GM12878 (cell line): ENCODE measurements at regions not wholly inside any gene's neighbourhood (a gene's known extent, or its start where the extent isn't known, plus 50 kb on each side); places are given as distances from the start of the nearest gene placed in this dataset.
A peak's percentile ranks its signal among the peaks of the same experiment; 100 is the strongest.

Experiments
- ATAC-seq: fragments of 200-7000 bp; cut with Tn5 transposase; 3 replicates; pipeline ENCODE4 v1.9.1; 2020; ENCODE audit warnings: mild to moderate bottlenecking, moderate library complexity
- BruUV-seq: library from RNA; stranded (reverse); fragments of 400-500 nt; replicated peaks from 2 replicates; lab custom pipeline; 2021; lab: Mats Ljungman, UMichigan
- CTCF ChIA-PET: fragments of 300-600 bp; sonication (Branson Sonifier 250); formaldehyde crosslinking; extraction: SDS; loops from one replicate; lab custom pipeline; 2021; ENCODE audit warnings: inconsistent platforms; lab: Yijun Ruan, JAX
- POLR2A ChIA-PET: fragments of 350-600 bp; formaldehyde crosslinking; extraction: SDS; loops from one replicate; lab custom pipeline; 2021; ENCODE audit warnings: inconsistent platforms; lab: Charles Lee
- RAD21 ChIA-PET: fragments of 300-600 bp; sonication (Branson Sonifier 250); formaldehyde crosslinking; loops from one replicate; lab custom pipeline; 2023; ENCODE audit warnings: antibody characterized with exemption; ENCODE audit not compliant: unreplicated experiment; lab: Charles Lee
- SMC1A ChIA-PET: fragments of 300-600 bp; sonication (Branson Sonifier 250); formaldehyde crosslinking; loops from one replicate; lab custom pipeline; 2023; ENCODE audit not compliant: unreplicated experiment, uncharacterized antibody; lab: Charles Lee
- DNase-seq: peaks from one replicate; pipeline ENCODE4 v3.0.0-alpha.2; 2011; ENCODE audit warnings: low read depth, low spot score
- FAIRE-seq: peaks from 3 replicates; lab custom pipeline; 2011; peaks lifted over from hg19 to GRCh38; lab: Jason Lieb, UNC
- H2AFZ ChIP-seq: 2 replicates; pipeline ENCODE4 v1.6.0; 2011; ENCODE audit warnings: low read depth, low read length, control low read depth; ENCODE audit not compliant: control insufficient read depth
- H3K27ac ChIP-seq: 2 replicates; pipeline ENCODE4 v1.5.1; 2011; ENCODE audit warnings: control low read depth; ENCODE audit not compliant: control insufficient read depth, insufficient read depth
- H3K27me3 ChIP-seq, 2 experiments: replicated peaks in 1 of 2; 2 replicates each; pipeline versions ENCODE4 v1.6.0 to v1.6.1; 2011; ENCODE audit warnings: low read length in 1 of 2; ENCODE audit not compliant: control insufficient read depth in 2 of 2, insufficient read depth in 2 of 2
- H3K36me3 ChIP-seq, 2 experiments: 2 replicates each; pipeline ENCODE4 v1.5.1; 2011; ENCODE audit warnings: low read length in 1 of 2; ENCODE audit not compliant: control insufficient read depth in 2 of 2, insufficient read depth in 2 of 2
- H3K4me1 ChIP-seq: 2 replicates; pipeline ENCODE4 v1.6.1; 2011; ENCODE audit warnings: mild to moderate bottlenecking, low read length, moderate library complexity, mixed read lengths; ENCODE audit not compliant: control insufficient read depth, insufficient read depth
- H3K4me2 ChIP-seq: 2 replicates; pipeline ENCODE4 v1.6.0; 2011; ENCODE audit warnings: control low read depth; ENCODE audit not compliant: control insufficient read depth, insufficient read depth
- H3K4me3 ChIP-seq: fragments of 200-600 bp; sonication (generic); 2 replicates; pipeline ENCODE4 v1.5.1; 2016
- H3K79me2 ChIP-seq: 2 replicates; pipeline ENCODE4 v1.6.0; 2011; ENCODE audit warnings: low read length; ENCODE audit not compliant: control insufficient read depth, insufficient read depth
- H3K9ac ChIP-seq: 2 replicates; pipeline ENCODE4 v1.8.0; 2011; ENCODE audit warnings: low read length, control low read depth, mixed read lengths; ENCODE audit not compliant: control insufficient read depth, insufficient read depth
- H3K9me3 ChIP-seq: replicated peaks from 3 replicates; pipeline ENCODE4 v1.5.1; 2011; ENCODE audit warnings: mild to moderate bottlenecking, low read length; ENCODE audit not compliant: control insufficient read depth, insufficient read depth
- H4K20me1 ChIP-seq: 2 replicates; pipeline ENCODE4 v1.6.0; 2011; ENCODE audit not compliant: control insufficient read depth, insufficient read depth
- BHLHE40 ChIP-seq, 2 experiments: fragments of 450-650 bp in 1 of 2; IDR thresholded peaks; 2 replicates each; pipeline ENCODE4 v1.6.1; 2011 to 2017; ENCODE audit warnings: low read depth in 2 of 2, borderline replicate concordance in 1 of 2, improper control_type of control experiment in 1 of 2, low read length in 1 of 2, mild to moderate bottlenecking in 1 of 2
- CHD1 ChIP-seq: IDR thresholded peaks from 2 replicates; pipeline ENCODE4 v1.6.1; 2012; ENCODE audit warnings: low read depth, low read length, improper control_type of control experiment
- CHD2 ChIP-seq: IDR thresholded peaks from 2 replicates; pipeline ENCODE4 v1.6.1; 2011; ENCODE audit warnings: low read depth, low read length, improper control_type of control experiment, borderline replicate concordance
- CHD4 ChIP-seq: fragments of 200-600 bp; sonication (generic); IDR thresholded peaks from 2 replicates; pipeline ENCODE4 v1.6.1; 2016; ENCODE audit warnings: mild to moderate bottlenecking
- CREB1 ChIP-seq: IDR thresholded peaks from 2 replicates; pipeline ENCODE4 v1.6.1; 2012; ENCODE audit warnings: low read depth, mild to moderate bottlenecking, inconsistent platforms
- MTA2 ChIP-seq: fragments of 450-650 bp; IDR thresholded peaks from 2 replicates; pipeline ENCODE4 v1.6.1; 2016; ENCODE audit warnings: low read depth, mild to moderate bottlenecking, moderate library complexity
- PBX3 ChIP-seq: IDR thresholded peaks from 2 replicates; pipeline ENCODE4 v1.6.1; 2011; ENCODE audit warnings: mild to moderate bottlenecking, low read depth, low read length, moderate library complexity; ENCODE audit not compliant: insufficient replicate concordance
- TARDBP ChIP-seq: IDR thresholded peaks from 2 replicates; pipeline ENCODE4 v1.6.1; 2016; ENCODE audit warnings: borderline replicate concordance
- USF1 ChIP-seq: IDR thresholded peaks from 2 replicates; pipeline ENCODE4 v1.6.1; 2011; ENCODE audit warnings: borderline replicate concordance, low read depth, mild to moderate bottlenecking, moderate library complexity, mixed read lengths, low read length; ENCODE audit not compliant: insufficient read depth; ENCODE audit errors: extremely low read length
- ZNF24 ChIP-seq: fragments of 450-650 bp; IDR thresholded peaks from 2 replicates; pipeline ENCODE4 v1.6.1; 2017; ENCODE audit warnings: antibody characterized with exemption, mild to moderate bottlenecking
- WGBS: methylation state at CpG from one replicate; pipeline ENCODE4 v1.1.6; 2016; ENCODE audit warnings: low lambda C conversion rate; ENCODE audit not compliant: insufficient replicate concordance, insufficient coverage; ENCODE audit errors: missing lambda C conversion rate; 5-methylcytosine and 5-hydroxymethylcytosine counted together
- in situ Hi-C: fragments of 300-500 bp; cut with MboI; formaldehyde crosslinking; loops from 9 replicates; pipeline ENCODE4 v1.14.3; 2018; ENCODE audit warnings: mixed read lengths
- intact Hi-C: fragments of 100-400 bp; cut with micrococcal nuclease; formaldehyde crosslinking; loops from one replicate; pipeline ENCODE4 v1.14.2; 2022; ENCODE audit not compliant: unreplicated experiment
- TF ChIP-seq, protein P1 (sequence below): fragments of 150-350 bp; IDR thresholded peaks from 2 replicates; pipeline ENCODE4 v1.6.1; 2014; ENCODE audit warnings: mild to moderate bottlenecking, low read depth, low read length
- TF ChIP-seq, protein P2 (sequence below): fragments of 450-650 bp; IDR thresholded peaks from 2 replicates; pipeline ENCODE4 v1.6.1; 2016; ENCODE audit warnings: mild to moderate bottlenecking, moderate library complexity, borderline replicate concordance

DNA sequence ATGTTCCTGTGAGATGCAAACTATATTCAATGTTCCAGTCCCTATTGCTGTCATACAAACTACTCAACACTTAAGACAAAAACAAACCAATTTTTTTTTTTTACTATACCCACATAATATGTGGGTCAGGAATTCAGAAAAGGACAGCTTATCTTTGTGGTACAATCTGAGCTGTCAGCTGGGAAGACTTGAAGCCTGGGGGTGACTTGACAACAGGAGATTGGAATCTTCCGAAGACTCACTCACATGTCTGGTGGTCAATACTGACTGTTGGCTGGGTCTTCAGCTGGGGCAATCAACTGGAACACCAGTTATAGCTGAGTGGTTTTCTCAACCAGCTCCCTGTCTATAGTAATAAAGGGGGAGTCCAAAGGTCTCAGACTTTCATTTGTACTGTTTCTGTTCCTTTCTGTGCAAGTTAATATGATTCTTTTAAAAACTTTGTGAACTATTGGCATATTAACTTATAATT, 81.7 kb upstream of the ATP1B1 start:
- WGBS = 0% methylated on average over 1 of the region's 1 CpG
- no peak for TF ChIP-seq TARDBP
- peak; percentile 76; the same call in 1 of the 2 replicates for TF ChIP-seq CHD2
- TF ChIP-seq, protein P1, sequence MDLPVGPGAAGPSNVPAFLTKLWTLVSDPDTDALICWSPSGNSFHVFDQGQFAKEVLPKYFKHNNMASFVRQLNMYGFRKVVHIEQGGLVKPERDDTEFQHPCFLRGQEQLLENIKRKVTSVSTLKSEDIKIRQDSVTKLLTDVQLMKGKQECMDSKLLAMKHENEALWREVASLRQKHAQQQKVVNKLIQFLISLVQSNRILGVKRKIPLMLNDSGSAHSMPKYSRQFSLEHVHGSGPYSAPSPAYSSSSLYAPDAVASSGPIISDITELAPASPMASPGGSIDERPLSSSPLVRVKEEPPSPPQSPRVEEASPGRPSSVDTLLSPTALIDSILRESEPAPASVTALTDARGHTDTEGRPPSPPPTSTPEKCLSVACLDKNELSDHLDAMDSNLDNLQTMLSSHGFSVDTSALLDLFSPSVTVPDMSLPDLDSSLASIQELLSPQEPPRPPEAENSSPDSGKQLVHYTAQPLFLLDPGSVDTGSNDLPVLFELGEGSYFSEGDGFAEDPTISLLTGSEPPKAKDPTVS = no peak
- no peak for TF ChIP-seq CHD1
- TF ChIP-seq PBX3 = no peak
- TF ChIP-seq, protein P2, sequence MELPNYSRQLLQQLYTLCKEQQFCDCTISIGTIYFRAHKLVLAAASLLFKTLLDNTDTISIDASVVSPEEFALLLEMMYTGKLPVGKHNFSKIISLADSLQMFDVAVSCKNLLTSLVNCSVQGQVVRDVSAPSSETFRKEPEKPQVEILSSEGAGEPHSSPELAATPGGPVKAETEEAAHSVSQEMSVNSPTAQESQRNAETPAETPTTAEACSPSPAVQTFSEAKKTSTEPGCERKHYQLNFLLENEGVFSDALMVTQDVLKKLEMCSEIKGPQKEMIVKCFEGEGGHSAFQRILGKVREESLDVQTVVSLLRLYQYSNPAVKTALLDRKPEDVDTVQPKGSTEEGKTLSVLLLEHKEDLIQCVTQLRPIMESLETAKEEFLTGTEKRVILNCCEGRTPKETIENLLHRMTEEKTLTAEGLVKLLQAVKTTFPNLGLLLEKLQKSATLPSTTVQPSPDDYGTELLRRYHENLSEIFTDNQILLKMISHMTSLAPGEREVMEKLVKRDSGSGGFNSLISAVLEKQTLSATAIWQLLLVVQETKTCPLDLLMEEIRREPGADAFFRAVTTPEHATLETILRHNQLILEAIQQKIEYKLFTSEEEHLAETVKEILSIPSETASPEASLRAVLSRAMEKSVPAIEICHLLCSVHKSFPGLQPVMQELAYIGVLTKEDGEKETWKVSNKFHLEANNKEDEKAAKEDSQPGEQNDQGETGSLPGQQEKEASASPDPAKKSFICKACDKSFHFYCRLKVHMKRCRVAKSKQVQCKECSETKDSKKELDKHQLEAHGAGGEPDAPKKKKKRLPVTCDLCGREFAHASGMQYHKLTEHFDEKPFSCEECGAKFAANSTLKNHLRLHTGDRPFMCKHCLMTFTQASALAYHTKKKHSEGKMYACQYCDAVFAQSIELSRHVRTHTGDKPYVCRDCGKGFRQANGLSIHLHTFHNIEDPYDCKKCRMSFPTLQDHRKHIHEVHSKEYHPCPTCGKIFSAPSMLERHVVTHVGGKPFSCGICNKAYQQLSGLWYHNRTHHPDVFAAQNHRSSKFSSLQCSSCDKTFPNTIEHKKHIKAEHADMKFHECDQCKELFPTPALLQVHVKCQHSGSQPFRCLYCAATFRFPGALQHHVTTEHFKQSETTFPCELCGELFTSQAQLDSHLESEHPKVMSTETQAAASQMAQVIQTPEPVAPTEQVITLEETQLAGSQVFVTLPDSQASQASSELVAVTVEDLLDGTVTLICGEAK = no peak
- peak; percentile 76 to 79; a peak in 3 of 4 replicates for TF ChIP-seq BHLHE40 (IDR thresholded peaks at IDR 0.05; ENCODE audit: borderline replicate concordance in 1 of 2, low read depth in 2 of 2, low read length in 1 of 2)
- no peak for TF ChIP-seq USF1
- TF ChIP-seq ZNF24 = no peak; the same call in 1 of the 2 replicates
- TF ChIP-seq CHD4 = peak; percentile 73; the same call in 1 of the 2 replicates
- TF ChIP-seq CREB1 = 0 out of 2 replicates have a peak, but pooled peaks have one; percentile 18
- TF ChIP-seq MTA2 = peak; percentile 91

More for the DNA sequence above, 81.7 kb upstream of the ATP1B1 start:
- DNase-seq (peak; percentile 92), FAIRE-seq (peak; percentile 31), ATAC-seq (peak; percentile 94)
- Histone ChIP-seq H3K9me3 (no peaks in the 10 kb centered on the region), H3K36me3 (no peaks in the 10 kb centered on the region), H4K20me1 (no peaks in the 10 kb centered on the region), H3K4me2 (peak overlapping the region; percentile 66), H3K4me3 (no peak overlapping the region), H3K9ac (no peak overlapping the region), H3K4me1 (peaks cover 15% of the 10 kb centered on the region), H3K27me3 (no peaks in the 10 kb centered on the region), H2AFZ (no peak overlapping the region), H3K27ac (peak overlapping the region; percentile 35; the same call in 1 of the 2 replicates), H3K79me2 (no peaks in the 10 kb centered on the region)
- ChIA-PET RAD21 (interaction anchor here (0.7 to 9.0 kb wide), 25 partner anchors 8 to 682 kb away, joined by 3 to 112 read pairs (median 5); no protein-coding TSS in a partner anchor), CTCF (interaction anchor here (0.9 to 3.4 kb wide), 15 partner anchors 11 to 586 kb away, joined by 3 to 23 read pairs (median 4); partner anchors contain the start of gene ATP1B1), SMC1A (interaction anchor here (0.7 to 13.7 kb wide), 35 partner anchors 9 to 585 kb away, joined by 3 to 343 read pairs (median 5); partner anchors contain the start of genes ATP1B1, BLZF1 and NME7), POLR2A (interaction anchor here (0.5 to 2.7 kb wide), 18 partner anchors 12 to 330 kb away, joined by 3 to 33 read pairs (median 4); partner anchors contain the start of gene ATP1B1)
- intact Hi-C loops = loop anchor here (1.0 to 5.0 kb wide), 3 partner anchors 13 to 82 kb away; partner anchors contain the start of gene ATP1B1
- BruUV-seq = no TSS peak
- in situ Hi-C loops = no loop called here
